Liver (tissue), 3 donors: ENCODE measurements at regions not wholly inside any gene's neighbourhood (a gene's known extent, or its start where the extent isn't known, plus 50 kb on each side); places are given as distances from the start of the nearest gene placed in this dataset.
"Not testable (repeated sequence)": the region's sequence is repeated elsewhere in the genome, so short reads cannot be mapped to it uniquely, and the experiment has no call there.

ENCODE experiments used
- CTCF ChIP-seq: fragments of 150-350 bp; IDR thresholded peaks from 2 replicates; pipeline ENCODE4 v1.5.1; 2017; ENCODE audit warnings: improper control_type of control experiment, low read depth, low read length; ENCODE audit not compliant: missing input control
- MAX ChIP-seq: IDR thresholded peaks from 2 replicates; pipeline ENCODE4 v1.6.1; 2016; ENCODE audit warnings: antibody characterized with exemption
- SP1 ChIP-seq: IDR thresholded peaks from 2 replicates; pipeline ENCODE4 v1.6.1; 2018; ENCODE audit warnings: antibody characterized with exemption, mild to moderate bottlenecking
- TAF1 ChIP-seq: conservative IDR thresholded peaks from 2 replicates; pipeline ENCODE4 v1.6.1; 2016; ENCODE audit warnings: antibody characterized with exemption, mild to moderate bottlenecking
- ZBTB33 ChIP-seq: IDR thresholded peaks from 2 replicates; pipeline ENCODE4 v1.6.1; 2016; ENCODE audit warnings: antibody characterized with exemption
- donor health status: healthy.
- donor health status: healthy.

DNA sequence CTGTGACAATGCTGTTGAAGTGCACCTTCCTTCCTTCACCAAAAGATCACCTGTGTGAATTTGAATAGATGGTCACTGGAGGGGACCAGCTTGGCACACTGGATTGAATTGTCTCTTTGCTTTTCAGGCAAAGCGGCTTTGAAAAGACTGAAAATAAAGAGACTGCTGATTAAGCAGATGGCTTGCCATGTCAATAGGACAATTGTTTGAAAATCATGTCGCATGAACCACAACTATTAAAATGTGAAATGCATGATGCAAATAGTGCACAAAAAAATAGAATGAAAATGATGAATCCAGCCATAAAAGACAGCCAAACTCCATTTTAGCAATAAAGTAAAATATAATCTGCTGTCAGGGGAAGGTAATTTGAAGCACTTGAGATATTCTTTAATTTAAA is 415.3 kb downstream of the CCT8L2 start:
- TF ChIP-seq CTCF, SP1, TAF1, ZBTB33, MAX: not testable (repeated sequence)
